GM23338 (cell line): ENCODE measurements at regions not wholly inside any gene's neighbourhood (a gene's known extent, or its start where the extent isn't known, plus 50 kb on each side); places are given as distances from the start of the nearest gene placed in this dataset.

Experiments used
- ATAC-seq: fragments of 200-7000 bp; cut with Tn5 transposase; 3 replicates; pipeline ENCODE4 v1.9.1; 2020
- DNase-seq: peaks from one replicate; pipeline ENCODE4 v3.0.0-alpha.2; 2015; ENCODE audit warnings: low spot score
- H2AFZ ChIP-seq: fragments of 200-600 bp; sonication (generic); 2 replicates; pipeline ENCODE4 v1.8.0; 2016; ENCODE audit warnings: antibody characterized with exemption, mild to moderate bottlenecking, moderate library complexity
- H3F3A ChIP-seq: fragments of 200-600 bp; sonication (generic); replicated peaks from 2 replicates; pipeline ENCODE4 v1.8.0; 2017; ENCODE audit warnings: antibody characterized with exemption, mixed run types, low read depth
- H3K27ac ChIP-seq: fragments of 200-600 bp; sonication (generic); 2 replicates; pipeline ENCODE4 v1.6.1; 2016; ENCODE audit warnings: low read depth
- H3K27me3 ChIP-seq: fragments of 200-600 bp; sonication (generic); 2 replicates; pipeline ENCODE4 v1.8.0; 2016; ENCODE audit warnings: mild to moderate bottlenecking, mixed run types, moderate library complexity; ENCODE audit not compliant: insufficient read depth
- H3K36me3 ChIP-seq: fragments of 200-600 bp; sonication (generic); 2 replicates; pipeline ENCODE4 v1.8.0; 2016; ENCODE audit warnings: mild to moderate bottlenecking; ENCODE audit not compliant: insufficient read depth
- H3K4me1 ChIP-seq: fragments of 200-600 bp; sonication (generic); 2 replicates; pipeline ENCODE4 v1.8.0; 2016; ENCODE audit warnings: mild to moderate bottlenecking, moderate library complexity; ENCODE audit not compliant: insufficient read depth
- H3K4me2 ChIP-seq: fragments of 200-600 bp; sonication (generic); 2 replicates; pipeline ENCODE4 v1.7.1; 2017; ENCODE audit warnings: mixed run types
- H3K4me3 ChIP-seq: fragments of 200-600 bp; sonication (generic); 2 replicates; pipeline ENCODE4 v1.6.1; 2016; ENCODE audit warnings: mixed run types
- H3K79me2 ChIP-seq: fragments of 200-600 bp; sonication (generic); replicated peaks from 2 replicates; pipeline ENCODE4 v1.8.0; 2017; ENCODE audit warnings: mild to moderate bottlenecking; ENCODE audit not compliant: insufficient read depth
- H3K9me2 ChIP-seq: fragments of 200-600 bp; sonication (generic); 2 replicates; pipeline ENCODE4 v1.8.0; 2017; ENCODE audit not compliant: insufficient read depth
- H4K20me1 ChIP-seq: fragments of 200-600 bp; sonication (generic); replicated peaks from 2 replicates; pipeline ENCODE4 v1.8.0; 2017; ENCODE audit warnings: mild to moderate bottlenecking; ENCODE audit not compliant: insufficient read depth
- H3K27ac Mint-ChIP-seq: 2 replicates; pipeline ENCODE4 v1.8.0; 2020; ENCODE audit warnings: inconsistent platforms, mild to moderate bottlenecking, moderate library complexity, mixed read lengths
- H3K27me3 Mint-ChIP-seq: 3 replicates; pipeline ENCODE4 v1.8.0; 2022; ENCODE audit warnings: low read depth, mild to moderate bottlenecking, moderate library complexity, mixed read lengths, inconsistent platforms; ENCODE audit not compliant: insufficient read depth, poor library complexity
- H3K36me3 Mint-ChIP-seq: 3 replicates; pipeline ENCODE4 v1.8.0; 2021; ENCODE audit warnings: low read depth, mild to moderate bottlenecking, inconsistent platforms, moderate library complexity, mixed read lengths
- H3K4me1 Mint-ChIP-seq: 3 replicates; pipeline ENCODE4 v1.8.0; 2020; ENCODE audit warnings: mild to moderate bottlenecking, inconsistent platforms, mixed read lengths
- H3K4me3 Mint-ChIP-seq: 3 replicates; pipeline ENCODE4 v1.8.0; 2021; ENCODE audit warnings: moderate library complexity, mild to moderate bottlenecking, inconsistent platforms, mixed read lengths
- H3K9me3 Mint-ChIP-seq: 3 replicates; pipeline ENCODE4 v1.8.0; 2020; ENCODE audit warnings: moderate library complexity, mild to moderate bottlenecking, inconsistent platforms, mixed read lengths
- CREB1 ChIP-seq: fragments of 250-450 bp; sonication (Bioruptor Pico); IDR thresholded peaks from 2 replicates; pipeline ENCODE4 v1.5.0; 2020; ENCODE audit warnings: low read depth, mild to moderate bottlenecking, moderate library complexity
- EZH2 ChIP-seq: fragments of 200-600 bp; sonication (generic); IDR thresholded peaks from one replicate; pipeline ENCODE4 v1.8.0; 2017; ENCODE audit warnings: antibody characterized with exemption, mild to moderate bottlenecking, low read depth; ENCODE audit not compliant: unreplicated experiment
- EZH2phosphoT487 ChIP-seq: fragments of 200-600 bp; sonication (generic); IDR thresholded peaks from one replicate; pipeline ENCODE4 v1.8.1; 2018; ENCODE audit warnings: antibody characterized with exemption; ENCODE audit not compliant: unreplicated experiment
- JUNB ChIP-seq: IDR thresholded peaks from one replicate; pipeline ENCODE4 v1.6.1; 2016; ENCODE audit warnings: antibody characterized with exemption; ENCODE audit not compliant: unreplicated experiment
- POLR2AphosphoS5 ChIP-seq: IDR thresholded peaks from 2 replicates; pipeline ENCODE4 v1.6.1; 2016; ENCODE audit warnings: antibody characterized with exemption, low read depth
- STAT1 ChIP-seq: IDR thresholded peaks from one replicate; pipeline ENCODE4 v1.6.1; 2016; ENCODE audit warnings: antibody characterized with exemption; ENCODE audit not compliant: unreplicated experiment
- ZNF114 ChIP-seq: fragments of 250-450 bp; sonication (Bioruptor Pico); IDR thresholded peaks from 2 replicates; pipeline ENCODE4 v1.5.0; 2020; ENCODE audit warnings: mild to moderate bottlenecking, moderate library complexity
- ZNF331 ChIP-seq: fragments of 250-450 bp; sonication (Bioruptor Pico); IDR thresholded peaks from 2 replicates; pipeline ENCODE4 v1.5.0; 2020; ENCODE audit warnings: low read depth, mild to moderate bottlenecking, moderate library complexity
- TF ChIP-seq, protein P1 (sequence below): IDR thresholded peaks from one replicate; pipeline ENCODE4 v1.6.1; 2018; ENCODE audit warnings: antibody characterized with exemption; ENCODE audit not compliant: unreplicated experiment
- TF ChIP-seq, protein P2 (sequence below): IDR thresholded peaks from 2 replicates; pipeline ENCODE4 v1.6.1; 2016; ENCODE audit warnings: antibody characterized with exemption
- TF ChIP-seq, protein P3 (sequence below), 2 experiments: fragments of 200-600 bp in 1 of 2; sonication (generic) in 1 of 2; conservative IDR thresholded peaks; 2 replicates each; pipeline versions ENCODE4 v1.5.1 to v1.6.1; 2016 to 2017; ENCODE audit warnings: antibody characterized with exemption in 2 of 2, low read depth in 2 of 2, mild to moderate bottlenecking in 2 of 2, moderate library complexity in 1 of 2

DNA sequence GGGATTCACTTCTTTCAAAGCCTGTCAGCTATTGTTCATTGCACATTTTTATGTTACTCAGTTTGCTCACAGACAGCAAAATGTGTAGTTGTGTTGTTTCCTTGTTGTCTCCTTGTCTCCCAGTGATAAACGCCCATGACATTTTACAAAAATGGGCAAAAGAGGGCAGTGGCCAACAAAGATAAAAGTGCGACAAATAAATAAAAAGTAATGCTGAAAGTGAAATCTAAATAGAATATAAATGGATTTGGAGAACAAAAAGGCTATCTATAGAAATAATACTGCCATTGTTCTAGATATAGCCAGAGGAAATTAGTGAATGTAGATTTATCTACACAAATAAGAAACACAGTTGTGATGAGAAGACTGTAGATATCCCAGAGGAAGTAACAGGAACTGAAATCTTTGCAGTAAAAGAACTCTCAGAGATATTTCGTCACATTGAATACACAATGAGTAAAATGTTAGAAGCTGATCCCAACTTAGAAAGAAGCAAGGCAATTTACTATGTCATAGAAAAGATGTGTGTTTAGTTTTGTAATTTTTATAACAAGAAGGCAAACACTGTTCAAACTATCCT lies 1186.2 kb upstream of the FAM98A start (continued):
- TF ChIP-seq, protein P1, sequence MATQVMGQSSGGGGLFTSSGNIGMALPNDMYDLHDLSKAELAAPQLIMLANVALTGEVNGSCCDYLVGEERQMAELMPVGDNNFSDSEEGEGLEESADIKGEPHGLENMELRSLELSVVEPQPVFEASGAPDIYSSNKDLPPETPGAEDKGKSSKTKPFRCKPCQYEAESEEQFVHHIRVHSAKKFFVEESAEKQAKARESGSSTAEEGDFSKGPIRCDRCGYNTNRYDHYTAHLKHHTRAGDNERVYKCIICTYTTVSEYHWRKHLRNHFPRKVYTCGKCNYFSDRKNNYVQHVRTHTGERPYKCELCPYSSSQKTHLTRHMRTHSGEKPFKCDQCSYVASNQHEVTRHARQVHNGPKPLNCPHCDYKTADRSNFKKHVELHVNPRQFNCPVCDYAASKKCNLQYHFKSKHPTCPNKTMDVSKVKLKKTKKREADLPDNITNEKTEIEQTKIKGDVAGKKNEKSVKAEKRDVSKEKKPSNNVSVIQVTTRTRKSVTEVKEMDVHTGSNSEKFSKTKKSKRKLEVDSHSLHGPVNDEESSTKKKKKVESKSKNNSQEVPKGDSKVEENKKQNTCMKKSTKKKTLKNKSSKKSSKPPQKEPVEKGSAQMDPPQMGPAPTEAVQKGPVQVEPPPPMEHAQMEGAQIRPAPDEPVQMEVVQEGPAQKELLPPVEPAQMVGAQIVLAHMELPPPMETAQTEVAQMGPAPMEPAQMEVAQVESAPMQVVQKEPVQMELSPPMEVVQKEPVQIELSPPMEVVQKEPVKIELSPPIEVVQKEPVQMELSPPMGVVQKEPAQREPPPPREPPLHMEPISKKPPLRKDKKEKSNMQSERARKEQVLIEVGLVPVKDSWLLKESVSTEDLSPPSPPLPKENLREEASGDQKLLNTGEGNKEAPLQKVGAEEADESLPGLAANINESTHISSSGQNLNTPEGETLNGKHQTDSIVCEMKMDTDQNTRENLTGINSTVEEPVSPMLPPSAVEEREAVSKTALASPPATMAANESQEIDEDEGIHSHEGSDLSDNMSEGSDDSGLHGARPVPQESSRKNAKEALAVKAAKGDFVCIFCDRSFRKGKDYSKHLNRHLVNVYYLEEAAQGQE = no peak
- TF ChIP-seq ZNF331 (CRISPR knock-in tag) (no peak), CREB1 (CRISPR knock-in tag) (no peak), POLR2AphosphoS5 (no peak), STAT1 (no peak), EZH2phosphoT487 (no peak), EZH2 (no peak), ZNF114 (CRISPR knock-in tag) (no peak)
- TF ChIP-seq, protein P2, sequence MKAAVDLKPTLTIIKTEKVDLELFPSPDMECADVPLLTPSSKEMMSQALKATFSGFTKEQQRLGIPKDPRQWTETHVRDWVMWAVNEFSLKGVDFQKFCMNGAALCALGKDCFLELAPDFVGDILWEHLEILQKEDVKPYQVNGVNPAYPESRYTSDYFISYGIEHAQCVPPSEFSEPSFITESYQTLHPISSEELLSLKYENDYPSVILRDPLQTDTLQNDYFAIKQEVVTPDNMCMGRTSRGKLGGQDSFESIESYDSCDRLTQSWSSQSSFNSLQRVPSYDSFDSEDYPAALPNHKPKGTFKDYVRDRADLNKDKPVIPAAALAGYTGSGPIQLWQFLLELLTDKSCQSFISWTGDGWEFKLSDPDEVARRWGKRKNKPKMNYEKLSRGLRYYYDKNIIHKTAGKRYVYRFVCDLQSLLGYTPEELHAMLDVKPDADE = no peak
- TF ChIP-seq, protein P3, sequence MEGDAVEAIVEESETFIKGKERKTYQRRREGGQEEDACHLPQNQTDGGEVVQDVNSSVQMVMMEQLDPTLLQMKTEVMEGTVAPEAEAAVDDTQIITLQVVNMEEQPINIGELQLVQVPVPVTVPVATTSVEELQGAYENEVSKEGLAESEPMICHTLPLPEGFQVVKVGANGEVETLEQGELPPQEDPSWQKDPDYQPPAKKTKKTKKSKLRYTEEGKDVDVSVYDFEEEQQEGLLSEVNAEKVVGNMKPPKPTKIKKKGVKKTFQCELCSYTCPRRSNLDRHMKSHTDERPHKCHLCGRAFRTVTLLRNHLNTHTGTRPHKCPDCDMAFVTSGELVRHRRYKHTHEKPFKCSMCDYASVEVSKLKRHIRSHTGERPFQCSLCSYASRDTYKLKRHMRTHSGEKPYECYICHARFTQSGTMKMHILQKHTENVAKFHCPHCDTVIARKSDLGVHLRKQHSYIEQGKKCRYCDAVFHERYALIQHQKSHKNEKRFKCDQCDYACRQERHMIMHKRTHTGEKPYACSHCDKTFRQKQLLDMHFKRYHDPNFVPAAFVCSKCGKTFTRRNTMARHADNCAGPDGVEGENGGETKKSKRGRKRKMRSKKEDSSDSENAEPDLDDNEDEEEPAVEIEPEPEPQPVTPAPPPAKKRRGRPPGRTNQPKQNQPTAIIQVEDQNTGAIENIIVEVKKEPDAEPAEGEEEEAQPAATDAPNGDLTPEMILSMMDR (conservative IDR thresholded peaks at IDR 0.05; ENCODE audit: low read depth in 2 of 2) = no peak

DNA sequence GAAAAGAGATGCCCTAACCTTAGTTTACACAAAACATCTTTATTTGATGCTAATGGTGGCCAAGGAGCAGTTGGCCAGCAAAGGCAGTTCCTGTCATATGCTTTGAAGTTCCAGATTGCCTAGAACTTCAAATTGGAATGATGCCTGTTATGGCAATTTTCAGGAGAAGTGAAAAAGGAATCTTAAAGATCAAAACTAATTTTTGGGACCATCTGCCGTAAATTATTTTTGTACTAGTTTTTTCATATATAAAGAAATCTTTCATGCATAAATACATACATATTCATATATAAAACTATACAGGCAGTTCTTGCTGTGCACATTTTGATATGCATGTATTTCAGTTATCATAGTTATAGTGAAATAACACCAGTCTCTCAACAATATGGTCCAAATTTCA lies 1185.6 kb upstream of the FAM98A start:
- Histone ChIP-seq H4K20me1 (no peaks in the 10 kb centered on the region), H3K4me3 (no peak overlapping the region), H3K36me3 (no peaks in the 10 kb centered on the region), H3K27ac (no peak overlapping the region), H3K27me3 (no peaks in the 10 kb centered on the region), H3K9me2 (peaks cover 5% of the 10 kb centered on the region), H3K4me2 (no peak overlapping the region), H3K4me1 (no peaks in the 10 kb centered on the region; the same call in 1 of the 2 replicates), H3F3A (no peaks in the 10 kb centered on the region), H2AFZ (no peak overlapping the region), H3K79me2 (no peaks in the 10 kb centered on the region)
- Mint-ChIP-seq H3K4me3 (no peak overlapping the region), H3K27ac (no peak overlapping the region), H3K27me3 (no peaks in the 10 kb centered on the region), H3K9me3 (no peaks in the 10 kb centered on the region), H3K36me3 (no peaks in the 10 kb centered on the region), H3K4me1 (peaks cover 5% of the 10 kb centered on the region; the same call in 2 of the 3 replicates)
- ATAC-seq (no peak), DNase-seq (no peak)
- TF ChIP-seq ZNF114 (CRISPR knock-in tag) = no peak
- TF ChIP-seq JUNB = no peak
- TF ChIP-seq, protein P2 = no peak
- TF ChIP-seq, protein P3 (conservative IDR thresholded peaks at IDR 0.05; ENCODE audit: low read depth in 2 of 2) = no peak
- no peak for TF ChIP-seq POLR2AphosphoS5
- no peak for TF ChIP-seq EZH2
- no peak for TF ChIP-seq STAT1
- no peak for TF ChIP-seq CREB1 (CRISPR knock-in tag)
